ENCODE measurements at regions not wholly inside any gene's neighbourhood (a gene's known extent, or its start where the extent isn't known, plus 50 kb on each side); places are given as distances from the start of the nearest gene placed in this dataset.

DNA sequence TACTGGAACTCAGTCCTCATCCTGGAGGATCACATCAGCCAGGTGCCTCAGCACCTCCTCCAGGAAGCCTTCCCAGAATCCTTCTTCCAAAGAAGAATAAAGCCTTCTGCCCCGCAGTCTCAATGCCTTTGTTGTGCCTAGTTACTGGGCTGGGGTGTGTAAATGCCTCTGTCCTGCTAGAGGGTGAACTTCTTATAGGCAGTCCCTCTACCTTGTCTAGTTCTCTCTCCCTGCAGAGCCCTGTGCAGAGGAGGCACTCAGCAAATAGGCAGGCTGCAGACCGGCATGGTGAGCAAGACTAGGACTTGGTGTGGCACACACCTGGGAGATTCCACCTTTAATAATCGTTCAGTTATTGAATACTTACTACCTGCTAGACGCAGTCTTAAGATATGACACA lies 104.7 kb upstream of the PCBD1 start:
- Histone ChIP-seq H3K9me3 (ENCODE audit: insufficient read depth, low read depth, low read length) (no peaks in the 10 kb centered on the region), H3K36me3 (ENCODE audit: insufficient read depth, low read depth, low read length) (no peaks in the 10 kb centered on the region)

DNA sequence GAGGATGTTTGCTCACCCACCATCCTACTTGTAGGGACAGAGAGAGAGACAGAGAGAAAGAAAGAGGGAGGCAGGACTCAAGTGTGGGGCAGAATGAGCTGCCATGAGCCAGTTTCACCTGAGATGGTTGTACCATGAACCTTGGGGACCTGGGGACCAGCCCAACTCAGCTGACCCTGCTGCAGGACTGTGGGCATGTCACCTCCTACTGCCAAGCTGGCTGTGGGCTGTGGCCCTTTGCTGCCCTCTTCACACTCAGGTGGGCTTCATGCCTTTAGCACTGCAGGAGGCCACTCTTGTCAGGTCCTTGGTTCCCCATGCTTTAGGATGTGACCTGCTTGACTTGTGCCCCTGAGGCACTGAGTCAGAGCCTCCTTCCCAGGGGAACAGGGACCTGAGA lies 108.2 kb upstream of the PCBD1 start:
- no peaks in the 10 kb centered on the region for H3K4me1 ChIP-seq (ENCODE audit: insufficient read depth, low read length)
- no peaks in the 10 kb centered on the region for H3K9me3 ChIP-seq (ENCODE audit: insufficient read depth, low read depth, low read length)
- no peaks in the 10 kb centered on the region for H3K27me3 ChIP-seq (ENCODE audit: insufficient read depth, low read length)
- no peak overlapping the region for H3K9ac ChIP-seq (ENCODE audit: low read depth, low read length)
- H3K36me3 ChIP-seq (ENCODE audit: insufficient read depth, low read depth, low read length), result no peaks in the 10 kb centered on the region
- H3K4me3 ChIP-seq (ENCODE audit: low read length), result no peak overlapping the region
- no peak overlapping the region for H3K27ac ChIP-seq (ENCODE audit: low read length)

More for the DNA sequence above, 104.7 kb upstream of the PCBD1 start:
- Histone ChIP-seq H3K9ac (ENCODE audit: low read depth, low read length) (no peak overlapping the region), H3K27me3 (ENCODE audit: insufficient read depth, low read length) (no peaks in the 10 kb centered on the region), H3K4me1 (ENCODE audit: insufficient read depth, low read length) (no peaks in the 10 kb centered on the region), H3K4me3 (ENCODE audit: low read length) (no peak overlapping the region), H3K27ac (ENCODE audit: low read length) (no peak overlapping the region)

DNA sequence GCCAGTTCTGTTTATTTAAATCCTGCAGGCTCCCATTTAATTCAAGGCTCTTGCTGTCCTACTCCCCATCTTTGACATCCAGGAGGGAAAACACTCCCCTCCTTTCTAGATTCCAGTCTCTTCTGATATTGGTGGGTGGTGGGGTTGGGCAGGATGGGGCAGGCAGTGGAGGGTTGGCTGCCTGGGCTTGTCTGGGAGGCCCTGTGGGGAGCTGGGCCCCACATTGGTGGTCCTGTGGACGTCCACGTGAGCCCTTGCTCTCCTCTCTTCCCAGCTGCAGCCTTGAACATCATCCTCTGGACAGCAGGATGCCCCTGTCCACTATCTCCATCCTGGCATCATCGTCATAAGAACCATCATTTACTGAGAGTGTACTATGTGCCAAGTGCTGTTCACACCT lies 108.9 kb upstream of the PCBD1 start:
- H3K9ac ChIP-seq (ENCODE audit: low read depth, low read length), result no peak overlapping the region
- H3K27me3 ChIP-seq (ENCODE audit: insufficient read depth, low read length), result no peaks in the 10 kb centered on the region
- H3K36me3 ChIP-seq (ENCODE audit: insufficient read depth, low read depth, low read length), result no peaks in the 10 kb centered on the region
- no peak overlapping the region for H3K27ac ChIP-seq (ENCODE audit: low read length)
- H3K9me3 ChIP-seq (ENCODE audit: insufficient read depth, low read depth, low read length), result no peaks in the 10 kb centered on the region
- no peaks in the 10 kb centered on the region for H3K4me1 ChIP-seq (ENCODE audit: insufficient read depth, low read length)
- H3K4me3 ChIP-seq (ENCODE audit: low read length), result no peak overlapping the region

DNA sequence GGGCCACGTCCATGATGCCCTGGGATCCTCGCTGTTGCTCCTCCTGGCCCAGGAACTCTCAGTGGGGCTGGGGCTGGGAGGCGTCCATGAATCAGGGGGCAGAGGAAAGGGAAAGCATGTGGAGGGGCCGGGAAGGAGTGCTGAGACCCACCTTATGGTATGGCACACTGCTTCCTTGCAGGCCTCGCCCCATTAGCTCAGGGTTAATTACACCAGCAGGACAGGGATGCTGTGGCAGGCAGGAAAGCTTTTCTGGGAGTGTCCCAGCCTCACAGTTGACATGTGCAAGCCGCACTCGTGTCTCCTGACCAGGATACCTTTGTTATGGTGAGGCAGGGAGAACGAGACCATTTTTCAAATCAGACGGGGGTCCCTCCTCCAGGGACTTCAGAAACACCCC lies 109.7 kb upstream of the PCBD1 start:
- Histone ChIP-seq H3K9me3 (ENCODE audit: insufficient read depth, low read depth, low read length) (no peaks in the 10 kb centered on the region), H3K4me3 (ENCODE audit: low read length) (no peak overlapping the region), H3K27ac (ENCODE audit: low read length) (no peak overlapping the region), H3K4me1 (ENCODE audit: insufficient read depth, low read length) (no peaks in the 10 kb centered on the region), H3K36me3 (ENCODE audit: insufficient read depth, low read depth, low read length) (no peaks in the 10 kb centered on the region), H3K27me3 (ENCODE audit: insufficient read depth, low read length) (no peaks in the 10 kb centered on the region), H3K9ac (ENCODE audit: low read depth, low read length) (no peak overlapping the region)

DNA sequence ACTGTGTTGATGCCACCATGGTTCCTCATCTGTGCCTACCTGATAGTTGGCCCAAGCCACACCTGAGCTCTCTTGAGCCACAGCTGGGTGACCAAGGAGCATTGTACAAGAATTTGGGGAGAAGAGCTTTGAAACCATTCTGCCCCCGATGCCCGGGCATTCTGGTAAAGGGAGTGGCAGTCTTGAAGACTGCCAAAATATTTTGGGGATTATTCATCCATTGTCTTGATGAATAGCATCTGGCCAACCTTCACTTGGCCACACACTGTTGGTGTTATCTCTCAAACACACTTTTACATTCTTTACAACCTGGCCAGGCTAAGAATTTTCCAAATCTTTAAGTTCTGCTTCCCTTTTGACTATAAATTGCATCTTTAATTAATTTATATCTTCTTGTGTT lies 113.1 kb upstream of the PCBD1 start:
- no peaks in the 10 kb centered on the region; the same call in 1 of the 2 replicates for H3K4me1 ChIP-seq (ENCODE audit: insufficient read depth, low read length)
- H3K9ac ChIP-seq (ENCODE audit: low read depth, low read length), result no peak overlapping the region
- H3K27ac ChIP-seq (ENCODE audit: low read length), result no peak overlapping the region
- H3K27me3 ChIP-seq (ENCODE audit: insufficient read depth, low read length), result no peaks in the 10 kb centered on the region; the same call in 1 of the 2 replicates
- H3K36me3 ChIP-seq (ENCODE audit: insufficient read depth, low read depth, low read length), result no peaks in the 10 kb centered on the region
- no peak overlapping the region for H3K4me3 ChIP-seq (ENCODE audit: low read length)
- no peaks in the 10 kb centered on the region for H3K9me3 ChIP-seq (ENCODE audit: insufficient read depth, low read depth, low read length)

DNA sequence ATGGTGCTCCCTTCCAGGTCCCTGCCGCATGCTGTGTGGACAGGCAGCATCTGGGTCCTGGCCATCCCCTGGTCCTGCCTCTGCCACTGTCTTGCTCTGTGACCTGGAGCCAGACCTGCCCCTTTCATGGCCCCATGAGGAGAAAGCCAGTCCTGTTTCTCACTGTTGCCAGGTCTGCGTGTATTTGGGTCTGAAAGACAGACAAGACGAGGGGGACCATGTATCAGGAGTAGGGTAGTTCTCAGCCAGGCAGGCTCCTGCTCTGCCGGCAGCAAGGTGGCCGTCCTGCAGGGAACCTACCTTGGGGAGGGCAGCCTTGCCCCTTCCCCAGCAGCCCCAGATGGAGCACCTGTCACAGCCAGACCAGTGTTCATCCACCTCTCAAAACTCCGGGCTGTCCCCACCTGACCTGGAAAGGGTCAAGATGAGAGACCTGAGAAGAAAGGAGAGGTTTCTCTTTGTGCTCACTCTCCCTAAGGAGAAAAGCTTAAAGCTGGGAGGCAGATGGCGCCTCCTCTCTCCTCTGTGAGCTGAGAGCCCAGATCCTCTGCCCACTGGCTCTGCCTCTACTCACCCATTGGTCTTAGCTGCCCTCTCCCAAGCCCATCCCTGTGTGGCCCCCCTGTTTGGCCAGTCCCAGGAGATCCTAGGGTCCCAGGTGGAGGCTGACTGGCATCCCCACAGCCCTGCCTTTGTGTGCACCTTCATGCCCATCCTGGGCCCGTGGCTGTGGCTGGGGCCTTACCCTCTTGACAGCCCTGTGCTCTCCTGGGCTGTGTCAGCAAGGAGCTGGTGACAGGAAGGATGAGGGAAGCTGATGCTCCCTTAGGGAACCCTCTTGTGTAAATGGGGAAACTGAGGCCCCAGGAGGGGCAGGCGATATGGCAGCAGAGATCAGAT lies 116.1 kb upstream of the PCBD1 start:
- no peaks in the 10 kb centered on the region for H3K9me3 ChIP-seq (ENCODE audit: insufficient read depth, low read depth, low read length)
- H3K4me1 ChIP-seq (ENCODE audit: insufficient read depth, low read length), result no peaks in the 10 kb centered on the region; the same call in 1 of the 2 replicates
- no peaks in the 10 kb centered on the region; the same call in 1 of the 2 replicates for H3K27me3 ChIP-seq (ENCODE audit: insufficient read depth, low read length)
- no peak overlapping the region for H3K4me3 ChIP-seq (ENCODE audit: low read length)
- no peak overlapping the region for H3K27ac ChIP-seq (ENCODE audit: low read length)
- no peaks in the 10 kb centered on the region for H3K36me3 ChIP-seq (ENCODE audit: insufficient read depth, low read depth, low read length)
- H3K9ac ChIP-seq (ENCODE audit: low read depth, low read length), result no peak overlapping the region

DNA sequence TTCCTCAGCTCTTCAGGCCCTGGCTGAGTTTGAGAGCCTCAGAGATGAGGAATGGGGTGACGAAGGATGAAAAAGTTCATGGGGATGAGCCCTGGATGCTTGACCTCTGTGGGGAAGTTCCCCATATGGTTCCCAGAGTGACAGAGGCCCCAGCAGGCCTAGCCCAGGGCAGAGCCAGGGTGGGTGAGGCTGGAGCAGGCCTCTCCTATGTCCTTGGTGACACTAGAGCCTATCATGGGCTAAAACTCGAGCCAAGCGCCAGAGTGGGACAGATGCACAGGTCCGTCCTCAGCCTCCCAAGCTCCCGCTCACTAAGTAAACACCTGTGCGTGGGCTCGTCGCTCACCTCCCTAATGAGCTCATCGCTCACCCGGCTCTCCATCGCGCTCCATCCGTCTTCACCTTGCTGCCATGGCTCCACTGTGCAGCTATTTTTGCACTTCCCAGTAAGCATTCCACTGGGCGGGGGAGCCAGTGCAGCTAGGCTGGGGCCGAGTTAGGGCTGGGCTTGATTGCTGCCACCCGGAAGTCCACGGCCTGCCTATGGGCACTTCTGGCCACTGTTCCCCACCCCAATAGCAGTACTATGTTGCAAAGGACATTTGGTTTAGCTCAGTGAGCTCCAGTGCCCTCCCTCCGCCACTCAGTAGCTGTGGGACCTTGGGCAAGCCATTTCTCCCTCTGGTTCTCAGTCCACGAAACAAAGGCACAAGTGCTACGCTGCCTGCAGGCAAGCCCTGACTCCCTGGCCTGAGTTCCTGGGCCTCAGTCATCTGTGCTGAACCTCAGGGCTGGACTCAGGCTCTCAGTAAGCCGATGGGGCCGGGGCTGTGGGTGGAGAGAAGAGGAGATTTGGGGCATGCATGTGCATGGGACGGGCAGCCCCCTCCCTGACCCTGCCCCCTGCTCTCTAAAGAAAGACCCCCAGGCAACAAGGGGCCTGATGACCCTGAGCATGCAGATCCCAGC lies 117.3 kb upstream of the PCBD1 start:
- Histone ChIP-seq H3K9ac (ENCODE audit: low read depth, low read length) (no peak overlapping the region), H3K4me1 (ENCODE audit: insufficient read depth, low read length) (no peaks in the 10 kb centered on the region; the same call in 1 of the 2 replicates), H3K27me3 (ENCODE audit: insufficient read depth, low read length) (no peaks in the 10 kb centered on the region; the same call in 1 of the 2 replicates), H3K36me3 (ENCODE audit: insufficient read depth, low read depth, low read length) (no peaks in the 10 kb centered on the region), H3K27ac (ENCODE audit: low read length) (no peak overlapping the region), H3K4me3 (ENCODE audit: low read length) (no peak overlapping the region), H3K9me3 (ENCODE audit: insufficient read depth, low read depth, low read length) (no peaks in the 10 kb centered on the region)

DNA sequence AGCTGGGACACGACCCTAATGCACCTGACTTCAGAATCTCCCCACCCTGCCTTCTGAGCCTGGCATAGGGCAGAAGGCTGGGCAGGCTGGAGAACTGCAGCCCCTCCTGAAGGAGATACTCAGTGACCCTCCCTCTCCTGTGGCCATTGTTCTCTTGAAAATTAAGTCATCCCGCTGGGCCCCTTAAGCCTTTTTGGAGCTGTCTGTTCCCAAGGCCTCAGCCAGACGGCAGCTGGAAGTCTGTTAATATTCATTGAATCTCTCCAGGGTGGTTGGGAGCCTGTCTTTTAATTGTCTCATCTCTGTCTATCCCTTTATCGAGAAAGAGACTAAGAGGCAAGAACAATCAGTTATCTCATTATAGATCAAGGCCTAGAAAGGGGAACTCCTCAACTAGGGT lies 118.1 kb upstream of the PCBD1 start:
- H3K36me3 ChIP-seq (ENCODE audit: insufficient read depth, low read depth, low read length), result no peaks in the 10 kb centered on the region
- H3K27ac ChIP-seq (ENCODE audit: low read length), result no peak overlapping the region
- H3K9ac ChIP-seq (ENCODE audit: low read depth, low read length), result no peak overlapping the region
- no peaks in the 10 kb centered on the region; the same call in 1 of the 2 replicates for H3K27me3 ChIP-seq (ENCODE audit: insufficient read depth, low read length)
- H3K4me3 ChIP-seq (ENCODE audit: low read length), result no peak overlapping the region
- no peaks in the 10 kb centered on the region; the same call in 1 of the 2 replicates for H3K4me1 ChIP-seq (ENCODE audit: insufficient read depth, low read length)
- no peaks in the 10 kb centered on the region for H3K9me3 ChIP-seq (ENCODE audit: insufficient read depth, low read depth, low read length)

DNA sequence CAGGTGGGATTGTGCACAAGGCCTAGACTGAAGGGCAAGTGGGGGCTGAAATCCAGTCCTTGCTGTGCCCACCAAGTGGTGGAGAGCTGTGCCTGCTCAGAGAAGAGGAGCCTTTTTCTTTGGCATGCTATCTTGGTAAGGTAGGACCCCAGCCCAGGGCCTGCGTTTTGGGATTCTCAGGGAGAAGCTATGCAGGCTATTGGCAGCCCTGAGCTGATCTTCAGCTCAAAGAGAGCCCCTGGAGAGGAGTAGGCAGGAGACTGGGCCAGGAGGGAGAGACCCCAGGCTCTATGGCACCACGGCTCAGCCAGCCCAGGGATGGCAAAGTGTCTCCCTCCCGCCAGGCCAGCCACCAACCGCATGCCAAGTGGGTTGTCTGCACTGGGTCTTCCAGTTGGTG lies 119.2 kb upstream of the PCBD1 start:
- no peaks in the 10 kb centered on the region for H3K9me3 ChIP-seq (ENCODE audit: insufficient read depth, low read depth, low read length)
- H3K4me1 ChIP-seq (ENCODE audit: insufficient read depth, low read length), result no peaks in the 10 kb centered on the region; the same call in 1 of the 2 replicates
- H3K27ac ChIP-seq (ENCODE audit: low read length), result no peak overlapping the region
- no peak overlapping the region for H3K4me3 ChIP-seq (ENCODE audit: low read length)
- no peaks in the 10 kb centered on the region for H3K36me3 ChIP-seq (ENCODE audit: insufficient read depth, low read depth, low read length)
- H3K27me3 ChIP-seq (ENCODE audit: insufficient read depth, low read length), result no peaks in the 10 kb centered on the region; the same call in 1 of the 2 replicates
- no peak overlapping the region for H3K9ac ChIP-seq (ENCODE audit: low read depth, low read length)

DNA sequence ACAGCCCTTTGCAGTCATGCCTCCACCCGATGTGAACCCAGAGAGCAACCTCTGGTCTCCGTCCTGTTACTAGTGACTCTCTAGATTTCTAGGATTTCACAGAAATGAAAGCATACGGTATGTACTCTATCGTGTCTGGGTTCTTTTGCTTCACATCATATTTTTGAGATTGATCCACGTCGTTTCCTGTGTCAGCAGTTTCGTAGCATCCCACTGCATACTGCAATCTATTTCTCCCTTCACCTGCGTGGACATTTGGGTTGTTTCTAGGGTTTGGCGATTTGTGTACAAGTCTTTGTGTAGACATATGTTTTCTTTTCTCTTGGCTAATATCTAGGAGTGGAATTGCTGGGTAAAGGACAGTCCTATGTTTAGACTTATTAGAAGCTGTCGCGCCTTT lies 119.8 kb upstream of the PCBD1 start:
- H3K27me3 ChIP-seq (ENCODE audit: insufficient read depth, low read length), result no peaks in the 10 kb centered on the region; the same call in 1 of the 2 replicates
- no peak overlapping the region for H3K27ac ChIP-seq (ENCODE audit: low read length)
- H3K9ac ChIP-seq (ENCODE audit: low read depth, low read length), result no peak overlapping the region
- H3K9me3 ChIP-seq (ENCODE audit: insufficient read depth, low read depth, low read length), result no peaks in the 10 kb centered on the region
- H3K4me1 ChIP-seq (ENCODE audit: insufficient read depth, low read length), result no peaks in the 10 kb centered on the region; the same call in 1 of the 2 replicates
- no peak overlapping the region for H3K4me3 ChIP-seq (ENCODE audit: low read length)
- no peaks in the 10 kb centered on the region for H3K36me3 ChIP-seq (ENCODE audit: insufficient read depth, low read depth, low read length)

DNA sequence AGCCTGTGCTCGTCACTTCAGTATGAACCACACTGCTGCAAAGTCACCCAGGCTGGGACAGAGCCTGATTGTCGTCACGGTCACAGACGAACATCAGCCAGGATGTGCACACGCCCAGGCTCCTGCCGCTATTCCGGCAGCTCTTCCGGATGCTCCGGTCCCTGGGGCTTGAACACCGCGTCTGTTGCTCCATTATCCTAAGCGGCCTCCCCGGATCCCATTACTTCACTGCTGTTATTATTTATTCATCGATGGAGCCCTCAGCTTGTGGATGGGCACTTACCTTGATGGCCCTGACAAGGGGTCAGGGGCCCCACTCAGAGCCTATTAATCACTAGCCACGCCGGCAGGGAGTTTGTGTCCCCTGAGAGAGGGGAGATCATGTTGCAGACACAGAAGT lies 120.8 kb upstream of the PCBD1 start:
- H3K36me3 ChIP-seq (ENCODE audit: insufficient read depth, low read depth, low read length), result no peaks in the 10 kb centered on the region
- no peak overlapping the region for H3K4me3 ChIP-seq (ENCODE audit: low read length)
- H3K27me3 ChIP-seq (ENCODE audit: insufficient read depth, low read length), result no peaks in the 10 kb centered on the region; the same call in 1 of the 2 replicates
- H3K9ac ChIP-seq (ENCODE audit: low read depth, low read length), result no peak overlapping the region
- no peaks in the 10 kb centered on the region for H3K9me3 ChIP-seq (ENCODE audit: insufficient read depth, low read depth, low read length)
- no peaks in the 10 kb centered on the region; the same call in 1 of the 2 replicates for H3K4me1 ChIP-seq (ENCODE audit: insufficient read depth, low read length)
- no peak overlapping the region for H3K27ac ChIP-seq (ENCODE audit: low read length)

Measured in iPS-20b (cell line).